ENCODE measurements at regions not wholly inside any gene's neighbourhood (a gene's known extent, or its start where the extent isn't known, plus 50 kb on each side); places are given as distances from the start of the nearest gene placed in this dataset.
"Not testable (repeated sequence)": the region's sequence is repeated elsewhere in the genome, so short reads cannot be mapped to it uniquely, and the experiment has no call there.

DNA sequence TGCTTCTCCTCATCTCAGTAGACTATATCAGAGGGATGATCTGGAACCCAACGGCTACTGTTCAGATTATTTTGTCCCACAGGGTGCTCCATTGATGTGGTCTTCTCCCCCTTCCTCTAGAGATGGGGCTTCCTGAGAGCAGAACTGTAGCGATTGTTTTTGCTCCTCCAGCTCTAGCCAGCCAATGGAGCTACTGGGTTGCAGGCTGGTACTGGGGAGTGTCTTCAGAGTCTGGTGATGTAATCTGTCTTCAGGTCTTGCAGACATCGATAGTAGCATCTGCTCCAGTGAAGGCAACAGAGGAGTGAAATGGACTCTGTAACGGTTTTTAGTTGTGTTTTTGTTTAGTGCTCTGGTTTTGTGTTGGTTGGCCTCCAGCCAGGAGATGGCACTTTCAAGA, 621.9 kb downstream of the RNF144A start:
- TF ChIP-seq, protein P1, sequence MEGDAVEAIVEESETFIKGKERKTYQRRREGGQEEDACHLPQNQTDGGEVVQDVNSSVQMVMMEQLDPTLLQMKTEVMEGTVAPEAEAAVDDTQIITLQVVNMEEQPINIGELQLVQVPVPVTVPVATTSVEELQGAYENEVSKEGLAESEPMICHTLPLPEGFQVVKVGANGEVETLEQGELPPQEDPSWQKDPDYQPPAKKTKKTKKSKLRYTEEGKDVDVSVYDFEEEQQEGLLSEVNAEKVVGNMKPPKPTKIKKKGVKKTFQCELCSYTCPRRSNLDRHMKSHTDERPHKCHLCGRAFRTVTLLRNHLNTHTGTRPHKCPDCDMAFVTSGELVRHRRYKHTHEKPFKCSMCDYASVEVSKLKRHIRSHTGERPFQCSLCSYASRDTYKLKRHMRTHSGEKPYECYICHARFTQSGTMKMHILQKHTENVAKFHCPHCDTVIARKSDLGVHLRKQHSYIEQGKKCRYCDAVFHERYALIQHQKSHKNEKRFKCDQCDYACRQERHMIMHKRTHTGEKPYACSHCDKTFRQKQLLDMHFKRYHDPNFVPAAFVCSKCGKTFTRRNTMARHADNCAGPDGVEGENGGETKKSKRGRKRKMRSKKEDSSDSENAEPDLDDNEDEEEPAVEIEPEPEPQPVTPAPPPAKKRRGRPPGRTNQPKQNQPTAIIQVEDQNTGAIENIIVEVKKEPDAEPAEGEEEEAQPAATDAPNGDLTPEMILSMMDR (IDR thresholded peaks at IDR 0.05; ENCODE audit: low read length, missing control alignments) = no peak
- no peak overlapping the region for H3K4me3 ChIP-seq (replicated peaks; ENCODE audit: low read depth, low read length)
- no peak for DNase-seq (ENCODE audit: low read depth)

DNA sequence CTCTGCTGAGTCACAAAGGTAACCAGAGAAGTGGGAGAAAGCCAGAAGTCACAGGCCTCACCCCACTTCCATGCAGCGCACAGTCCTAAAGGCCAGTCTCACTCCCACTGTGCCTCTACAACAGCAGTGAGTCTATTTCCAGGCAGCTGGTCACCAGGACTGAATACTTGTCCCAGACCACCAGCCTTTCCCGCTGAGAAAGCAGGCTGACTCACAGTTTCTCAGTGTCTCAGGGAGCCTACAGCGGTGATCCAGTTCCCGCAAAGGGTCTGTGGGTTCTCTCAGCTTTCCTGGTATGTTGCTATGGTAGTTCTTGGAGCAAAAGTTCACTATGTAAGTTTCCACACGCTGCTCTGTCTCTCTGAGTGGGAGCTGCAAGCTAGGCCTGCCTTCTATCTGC, 622.5 kb downstream of the RNF144A start:
- no peak overlapping the region for H3K4me3 ChIP-seq (replicated peaks; ENCODE audit: low read depth, low read length)
- TF ChIP-seq, protein P1 (IDR thresholded peaks at IDR 0.05; ENCODE audit: low read length, missing control alignments) = no peak
- DNase-seq (ENCODE audit: low read depth) = peak; percentile 54

DNA sequence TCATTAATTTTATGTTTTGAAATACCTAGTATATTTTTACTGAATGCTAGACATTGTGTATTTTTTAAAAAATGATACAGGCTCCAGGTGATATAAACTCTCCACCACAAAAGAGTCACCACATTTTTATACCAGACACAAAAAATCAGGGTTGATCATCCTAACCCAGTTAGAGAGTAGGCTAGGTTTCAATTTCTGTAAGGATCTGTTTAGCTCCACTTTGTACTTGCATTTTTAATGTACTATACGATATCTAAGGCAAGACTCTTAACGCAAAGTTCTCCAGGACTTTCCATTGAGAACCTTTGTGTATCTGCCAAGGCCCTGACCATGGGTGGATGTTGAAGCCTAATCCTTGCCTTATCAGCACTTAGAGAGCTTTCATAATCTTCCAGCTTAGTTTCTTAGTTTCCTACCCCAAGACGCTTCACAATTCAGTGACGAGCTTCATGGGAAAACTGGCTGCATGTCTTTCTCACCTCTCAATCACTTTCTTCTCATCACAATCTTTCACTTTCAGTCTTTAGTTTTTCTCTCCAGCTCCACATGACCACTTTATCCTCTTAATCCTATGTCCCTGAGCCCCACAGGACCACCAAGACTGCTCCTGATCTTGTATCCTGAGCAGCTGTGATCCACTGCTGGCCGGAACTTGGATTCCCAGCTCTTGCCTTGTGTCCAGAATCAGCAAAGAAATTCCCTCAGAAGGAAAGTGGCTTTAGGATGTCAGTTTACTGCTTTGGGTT, 635.8 kb downstream of the RNF144A start:
- TF ChIP-seq, protein P1 (IDR thresholded peaks at IDR 0.05; ENCODE audit: low read length, missing control alignments) = no peak
- no peak for DNase-seq (ENCODE audit: low read depth)
- H3K4me3 ChIP-seq (replicated peaks; ENCODE audit: low read depth, low read length) = no peak overlapping the region

DNA sequence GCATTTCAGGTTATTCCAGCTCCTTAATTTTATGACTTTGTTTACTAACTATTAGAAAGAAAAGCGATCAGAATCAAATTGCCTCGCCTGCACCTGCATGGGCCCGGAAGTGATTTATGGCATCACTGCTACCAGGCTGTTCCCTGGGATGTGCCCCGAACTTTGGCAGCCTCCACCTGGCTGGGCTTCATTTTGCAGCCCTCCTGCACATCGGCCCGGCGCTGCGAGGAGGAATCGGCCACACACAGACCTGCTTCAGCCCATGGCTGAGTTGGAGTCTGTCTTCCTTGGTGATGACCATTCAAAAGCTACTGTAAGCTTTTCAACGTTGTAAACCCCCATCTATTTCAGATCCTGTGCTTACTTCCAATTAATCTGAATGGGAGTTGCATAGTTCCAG, 638.0 kb downstream of the RNF144A start:
- no peak for DNase-seq (ENCODE audit: low read depth)
- no peak overlapping the region for H3K4me3 ChIP-seq (replicated peaks; ENCODE audit: low read depth, low read length)
- TF ChIP-seq, protein P1 (IDR thresholded peaks at IDR 0.05; ENCODE audit: low read length, missing control alignments) = no peak

DNA sequence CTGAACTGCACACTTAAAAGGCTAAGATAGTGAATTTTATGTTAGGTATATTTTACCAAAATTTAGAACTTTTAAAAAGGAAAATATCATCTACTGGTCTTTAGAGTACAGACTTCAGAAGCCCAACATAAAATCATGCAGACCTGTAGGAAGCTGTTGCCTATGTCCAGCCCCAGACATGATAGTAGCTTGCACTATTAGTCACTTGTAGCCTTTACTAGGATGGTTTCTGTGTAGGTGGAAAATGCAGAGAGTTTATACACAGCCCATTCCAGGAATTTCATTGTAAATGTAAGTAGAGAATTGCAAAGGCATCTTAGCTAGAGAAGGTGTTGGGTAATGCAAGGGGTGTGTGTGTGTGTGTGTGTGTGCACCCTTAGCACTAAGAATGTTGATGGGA, 640.2 kb downstream of the RNF144A start:
- DNase-seq (ENCODE audit: low read depth) = no peak
- TF ChIP-seq, protein P1 (IDR thresholded peaks at IDR 0.05; ENCODE audit: low read length, missing control alignments) = no peak
- no peak overlapping the region for H3K4me3 ChIP-seq (replicated peaks; ENCODE audit: low read depth, low read length)

DNA sequence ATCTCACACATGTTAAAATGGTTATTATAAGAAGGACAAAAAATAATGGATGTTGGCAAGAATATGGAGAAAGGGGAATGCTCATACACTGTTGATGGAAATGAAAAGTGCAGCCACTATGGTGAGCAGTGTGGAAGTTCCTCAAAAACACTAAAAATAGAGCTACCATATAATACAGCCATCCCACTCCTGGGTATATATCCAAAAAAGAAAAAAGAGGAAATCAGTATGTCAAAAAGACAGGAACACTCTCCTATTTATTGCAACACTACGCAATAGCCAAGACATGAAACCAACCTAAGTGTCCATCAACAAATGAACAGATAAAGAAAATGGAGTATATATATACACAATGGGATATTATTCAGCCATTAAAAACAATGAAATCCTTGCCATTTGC, 642.6 kb downstream of the RNF144A start:
- TF ChIP-seq, protein P1 (IDR thresholded peaks at IDR 0.05; ENCODE audit: low read length, missing control alignments) = no peak
- no peak overlapping the region for H3K4me3 ChIP-seq (replicated peaks; ENCODE audit: low read depth, low read length)
- DNase-seq (ENCODE audit: low read depth) = no peak

DNA sequence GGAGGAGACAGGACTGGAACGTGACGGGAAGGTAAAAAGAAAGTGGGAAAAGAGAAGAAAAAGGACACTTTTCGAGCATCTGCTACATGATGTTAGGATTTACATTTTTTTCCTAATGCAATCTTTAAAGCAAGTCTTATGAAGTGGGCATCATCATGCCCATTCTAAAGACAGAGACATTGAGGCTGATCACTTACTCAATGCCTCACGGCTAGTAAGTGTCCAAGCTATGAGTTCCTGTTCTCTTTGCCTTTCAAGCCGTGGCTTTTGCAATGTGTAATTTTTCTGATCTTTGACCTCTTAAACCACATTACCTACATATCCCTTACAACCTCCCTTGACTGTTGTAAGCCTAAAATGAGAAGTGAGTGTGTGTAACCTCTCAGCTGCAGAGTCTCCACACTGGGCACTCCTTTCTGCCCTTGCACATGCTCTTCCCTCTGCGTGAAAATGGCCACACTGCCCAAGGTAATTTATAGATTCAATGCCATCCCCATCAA, 649.2 kb downstream of the RNF144A start:
- TF ChIP-seq, protein P1 (IDR thresholded peaks at IDR 0.05; ENCODE audit: low read length, missing control alignments) = no peak
- no peak overlapping the region for H3K4me3 ChIP-seq (replicated peaks; ENCODE audit: low read depth, low read length)
- no peak for DNase-seq (ENCODE audit: low read depth)

DNA sequence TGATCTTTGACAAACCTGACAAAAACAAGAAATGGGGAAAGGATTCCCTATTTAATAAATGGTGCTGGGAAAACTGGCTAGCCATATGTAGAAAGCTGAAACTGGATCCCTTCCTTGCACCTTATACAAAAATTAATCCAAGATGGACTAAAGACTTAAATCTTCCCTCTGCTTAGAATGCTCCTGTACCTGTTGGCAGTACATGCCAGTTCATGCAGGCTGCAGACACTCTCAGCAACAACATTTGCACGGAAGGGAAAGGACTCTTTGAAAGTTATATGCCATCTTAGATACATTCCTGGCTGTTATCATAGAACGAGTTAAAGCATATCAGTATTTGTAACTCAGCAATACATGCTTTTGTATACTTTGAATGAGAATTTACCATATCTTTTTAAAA, 649.9 kb downstream of the RNF144A start:
- not testable (repeated sequence) for H3K4me3 ChIP-seq (replicated peaks; ENCODE audit: low read depth, low read length); DNase-seq (ENCODE audit: low read depth)

All from fibroblast of pulmonary artery (primary cell).